ENCODE measurements at regions not wholly inside any gene's neighbourhood (a gene's known extent, or its start where the extent isn't known, plus 50 kb on each side); places are given as distances from the start of the nearest gene placed in this dataset.

GRCh38 chr4:54384152-54384551 is 155.1 kb downstream of the PDGFRA start:
- no peak for ATAC-seq
- TF ChIP-seq ZFP3 (CRISPR knock-in tag; IDR thresholded peaks at IDR 0.05) (peak; percentile 93), ZNF8 (CRISPR knock-in tag; IDR thresholded peaks at IDR 0.05) (no peak)

- TF ChIP-seq ISL1 (CRISPR knock-in tag; IDR thresholded peaks at IDR 0.05) (no peak), ZFP30 (CRISPR knock-in tag; IDR thresholded peaks at IDR 0.05) (no peak), ZNF565 (CRISPR knock-in tag; conservative IDR thresholded peaks at IDR 0.05; ENCODE audit: low read depth) (no peak), ZNF8 (CRISPR knock-in tag; IDR thresholded peaks at IDR 0.05) (no peak), RARB (CRISPR knock-in tag; IDR thresholded peaks at IDR 0.05) (no peak), GLIS3 (CRISPR knock-in tag; IDR thresholded peaks at IDR 0.05) (no peak), TOX (CRISPR knock-in tag; IDR thresholded peaks at IDR 0.05; ENCODE audit: borderline replicate concordance) (no peak), ZC3H10 (CRISPR knock-in tag; IDR thresholded peaks at IDR 0.05) (no peak), ESRRG (CRISPR knock-in tag; IDR thresholded peaks at IDR 0.05) (no peak), OSR1 (CRISPR knock-in tag; IDR thresholded peaks at IDR 0.05) (no peak), SNAI2 (CRISPR knock-in tag; IDR thresholded peaks at IDR 0.05) (no peak), ARNTL (CRISPR knock-in tag; IDR thresholded peaks at IDR 0.05; ENCODE audit: borderline replicate concordance, low read depth) (no peak)
- TF ChIP-seq, protein P1, sequence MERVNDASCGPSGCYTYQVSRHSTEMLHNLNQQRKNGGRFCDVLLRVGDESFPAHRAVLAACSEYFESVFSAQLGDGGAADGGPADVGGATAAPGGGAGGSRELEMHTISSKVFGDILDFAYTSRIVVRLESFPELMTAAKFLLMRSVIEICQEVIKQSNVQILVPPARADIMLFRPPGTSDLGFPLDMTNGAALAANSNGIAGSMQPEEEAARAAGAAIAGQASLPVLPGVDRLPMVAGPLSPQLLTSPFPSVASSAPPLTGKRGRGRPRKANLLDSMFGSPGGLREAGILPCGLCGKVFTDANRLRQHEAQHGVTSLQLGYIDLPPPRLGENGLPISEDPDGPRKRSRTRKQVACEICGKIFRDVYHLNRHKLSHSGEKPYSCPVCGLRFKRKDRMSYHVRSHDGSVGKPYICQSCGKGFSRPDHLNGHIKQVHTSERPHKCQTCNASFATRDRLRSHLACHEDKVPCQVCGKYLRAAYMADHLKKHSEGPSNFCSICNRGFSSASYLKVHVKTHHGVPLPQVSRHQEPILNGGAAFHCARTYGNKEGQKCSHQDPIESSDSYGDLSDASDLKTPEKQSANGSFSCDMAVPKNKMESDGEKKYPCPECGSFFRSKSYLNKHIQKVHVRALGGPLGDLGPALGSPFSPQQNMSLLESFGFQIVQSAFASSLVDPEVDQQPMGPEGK (CRISPR knock-in tag; IDR thresholded peaks at IDR 0.05; ENCODE audit: borderline replicate concordance), result no peak
- TF ChIP-seq, protein P2, sequence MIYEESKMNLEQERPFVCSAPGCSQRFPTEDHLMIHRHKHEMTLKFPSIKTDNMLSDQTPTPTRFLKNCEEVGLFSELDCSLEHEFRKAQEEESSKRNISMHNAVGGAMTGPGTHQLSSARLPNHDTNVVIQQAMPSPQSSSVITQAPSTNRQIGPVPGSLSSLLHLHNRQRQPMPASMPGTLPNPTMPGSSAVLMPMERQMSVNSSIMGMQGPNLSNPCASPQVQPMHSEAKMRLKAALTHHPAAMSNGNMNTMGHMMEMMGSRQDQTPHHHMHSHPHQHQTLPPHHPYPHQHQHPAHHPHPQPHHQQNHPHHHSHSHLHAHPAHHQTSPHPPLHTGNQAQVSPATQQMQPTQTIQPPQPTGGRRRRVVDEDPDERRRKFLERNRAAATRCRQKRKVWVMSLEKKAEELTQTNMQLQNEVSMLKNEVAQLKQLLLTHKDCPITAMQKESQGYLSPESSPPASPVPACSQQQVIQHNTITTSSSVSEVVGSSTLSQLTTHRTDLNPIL (CRISPR knock-in tag; IDR thresholded peaks at IDR 0.05; ENCODE audit: low read depth), result no peak
- TF ChIP-seq, protein P3, sequence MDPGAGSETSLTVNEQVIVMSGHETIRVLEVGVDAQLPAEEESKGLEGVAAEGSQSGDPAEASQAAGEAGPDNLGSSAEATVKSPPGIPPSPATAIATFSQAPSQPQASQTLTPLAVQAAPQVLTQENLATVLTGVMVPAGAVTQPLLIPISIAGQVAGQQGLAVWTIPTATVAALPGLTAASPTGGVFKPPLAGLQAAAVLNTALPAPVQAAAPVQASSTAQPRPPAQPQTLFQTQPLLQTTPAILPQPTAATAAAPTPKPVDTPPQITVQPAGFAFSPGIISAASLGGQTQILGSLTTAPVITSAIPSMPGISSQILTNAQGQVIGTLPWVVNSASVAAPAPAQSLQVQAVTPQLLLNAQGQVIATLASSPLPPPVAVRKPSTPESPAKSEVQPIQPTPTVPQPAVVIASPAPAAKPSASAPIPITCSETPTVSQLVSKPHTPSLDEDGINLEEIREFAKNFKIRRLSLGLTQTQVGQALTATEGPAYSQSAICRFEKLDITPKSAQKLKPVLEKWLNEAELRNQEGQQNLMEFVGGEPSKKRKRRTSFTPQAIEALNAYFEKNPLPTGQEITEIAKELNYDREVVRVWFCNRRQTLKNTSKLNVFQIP (CRISPR knock-in tag; IDR thresholded peaks at IDR 0.05; ENCODE audit: borderline replicate concordance, low read depth), result no peak
- peak; percentile 98 for ATAC-seq
Observed at GRCh38 chr4:54384563-54384962, 155.5 kb downstream of the PDGFRA start.

DNA sequence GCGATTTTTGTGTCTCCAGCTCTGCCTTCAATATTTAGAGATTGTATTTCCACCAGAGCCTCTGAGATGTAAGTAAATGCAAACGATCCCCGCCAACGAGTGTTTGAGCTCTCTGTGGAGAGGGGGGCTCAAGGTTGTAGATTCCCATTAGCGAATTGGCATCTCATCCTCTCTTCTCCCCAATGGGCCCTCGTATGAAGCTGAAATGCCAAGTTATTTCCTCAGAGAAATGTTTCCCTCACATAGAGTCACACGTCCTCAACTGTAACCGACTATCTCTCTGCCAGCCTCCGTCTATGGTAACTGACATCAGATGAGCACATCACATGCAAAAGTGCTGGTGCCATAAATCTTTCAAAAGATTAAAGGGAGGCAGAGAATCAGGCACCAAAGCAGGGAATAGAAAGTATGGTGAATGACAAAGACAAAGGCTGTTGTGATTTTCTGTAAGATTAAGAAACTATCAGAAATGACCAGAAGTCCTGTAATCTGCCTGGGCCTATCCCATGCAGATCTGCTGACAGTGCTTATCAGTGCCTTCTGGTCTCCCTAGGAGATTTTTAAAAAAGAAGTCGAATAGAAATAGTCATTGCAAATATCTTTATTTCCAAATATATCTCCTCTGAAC is 157.1 kb downstream of the PDGFRA start:
- TF ChIP-seq ZNF8 (CRISPR knock-in tag; IDR thresholded peaks at IDR 0.05) (no peak), ZNF565 (CRISPR knock-in tag; conservative IDR thresholded peaks at IDR 0.05; ENCODE audit: low read depth) (no peak), ESRRG (CRISPR knock-in tag; IDR thresholded peaks at IDR 0.05) (no peak), ZC3H10 (CRISPR knock-in tag; IDR thresholded peaks at IDR 0.05) (no peak), ISL1 (CRISPR knock-in tag; IDR thresholded peaks at IDR 0.05) (no peak), ARNTL (CRISPR knock-in tag; IDR thresholded peaks at IDR 0.05; ENCODE audit: borderline replicate concordance, low read depth) (no peak), TSHZ2 (CRISPR knock-in tag; IDR thresholded peaks at IDR 0.05) (no peak), TOX (CRISPR knock-in tag; IDR thresholded peaks at IDR 0.05; ENCODE audit: borderline replicate concordance) (no peak)
- TF ChIP-seq, protein P3 (CRISPR knock-in tag; IDR thresholded peaks at IDR 0.05; ENCODE audit: borderline replicate concordance, low read depth), result no peak
- ATAC-seq, result no peak

- no peak for ATAC-seq
- TF ChIP-seq ZNF70 (CRISPR knock-in tag; IDR thresholded peaks at IDR 0.05) (no peak), BACH2 (CRISPR knock-in tag; IDR thresholded peaks at IDR 0.05; ENCODE audit: borderline replicate concordance) (no peak), TSHZ2 (CRISPR knock-in tag; IDR thresholded peaks at IDR 0.05) (no peak), ZNF8 (CRISPR knock-in tag; IDR thresholded peaks at IDR 0.05) (no peak), CSDC2 (CRISPR knock-in tag; IDR thresholded peaks at IDR 0.05) (no peak), ISL1 (CRISPR knock-in tag; IDR thresholded peaks at IDR 0.05) (no peak), TCF4 (CRISPR knock-in tag; IDR thresholded peaks at IDR 0.05; ENCODE audit: borderline replicate concordance) (no peak), ESRRG (CRISPR knock-in tag; IDR thresholded peaks at IDR 0.05) (no peak), SNAI2 (CRISPR knock-in tag; IDR thresholded peaks at IDR 0.05) (no peak)
- TF ChIP-seq, protein P2 (CRISPR knock-in tag; IDR thresholded peaks at IDR 0.05; ENCODE audit: low read depth), result no peak
Observed at GRCh38 chr4:54386693-54387092, 157.6 kb downstream of the PDGFRA start.

Data from SK-N-SH treated with all-trans-retinoic acid at 6 μM for 48 hours (cell line).